MM.1S (cell line): ENCODE measurements at regions not wholly inside any gene's neighbourhood (a gene's known extent, or its start where the extent isn't known, plus 50 kb on each side); places are given as distances from the start of the nearest gene placed in this dataset.

Experiments
- DNase-seq: peaks from one replicate; pipeline ENCODE4 v3.0.0-alpha.2; 2015
- H2AFZ ChIP-seq: fragments of 300-600 bp; sonication (generic); 2 replicates; pipeline ENCODE4 v1.6.0; 2016; ENCODE audit warnings: antibody characterized with exemption, low read length
- H3F3A ChIP-seq: fragments of 300-600 bp; sonication (generic); 2 replicates; pipeline ENCODE4 v1.6.1; 2016; ENCODE audit warnings: mild to moderate bottlenecking, antibody characterized with exemption, low read length, moderate library complexity, mixed read lengths; ENCODE audit not compliant: insufficient read depth
- H3K27ac ChIP-seq: fragments of 300-600 bp; sonication (generic); 2 replicates; pipeline ENCODE4 v1.5.1; 2016; ENCODE audit warnings: mild to moderate bottlenecking, low read length
- H3K27me3 ChIP-seq: fragments of 300-600 bp; sonication (generic); replicated peaks from 2 replicates; pipeline ENCODE4 v1.6.0; 2016; ENCODE audit warnings: low read length; ENCODE audit not compliant: insufficient read depth
- H3K36me3 ChIP-seq: fragments of 300-600 bp; sonication (generic); replicated peaks from 2 replicates; pipeline ENCODE4 v1.6.1; 2016; ENCODE audit warnings: mild to moderate bottlenecking, low read length, mixed read lengths; ENCODE audit not compliant: insufficient read depth
- H3K4me1 ChIP-seq: fragments of 300-600 bp; sonication (generic); 2 replicates; pipeline ENCODE4 v1.6.1; 2016; ENCODE audit warnings: low read length, mixed read lengths
- H3K4me2 ChIP-seq: fragments of 300-600 bp; sonication (generic); 2 replicates; pipeline ENCODE4 v1.6.0; 2016; ENCODE audit warnings: low read depth, low read length
- H3K4me3 ChIP-seq: fragments of 300-600 bp; sonication (generic); 2 replicates; pipeline ENCODE4 v1.5.1; 2016; ENCODE audit warnings: low read length, mixed read lengths
- H3K79me2 ChIP-seq: fragments of 300-600 bp; sonication (generic); 2 replicates; pipeline ENCODE4 v1.6.1; 2016; ENCODE audit warnings: mixed run types, low read length, mixed read lengths
- H3K9ac ChIP-seq: fragments of 300-600 bp; sonication (generic); 2 replicates; pipeline ENCODE4 v1.6.1; 2016; ENCODE audit warnings: low read length, mixed read lengths
- H3K9me2 ChIP-seq: fragments of 300-600 bp; sonication (generic); replicated peaks from 2 replicates; pipeline ENCODE4 v1.6.1; 2016; ENCODE audit warnings: mild to moderate bottlenecking, low read length, mixed read lengths; ENCODE audit not compliant: insufficient read depth
- H3K9me3 ChIP-seq: fragments of 300-600 bp; sonication (generic); replicated peaks from 2 replicates; pipeline ENCODE4 v1.6.1; 2016; ENCODE audit warnings: mild to moderate bottlenecking, low read length, mixed read lengths; ENCODE audit not compliant: insufficient read depth
- H4K20me1 ChIP-seq: fragments of 300-600 bp; sonication (generic); 2 replicates; pipeline ENCODE4 v1.6.1; 2016; ENCODE audit warnings: mild to moderate bottlenecking, low read length, moderate library complexity, mixed read lengths; ENCODE audit not compliant: insufficient read depth
- EZH2 ChIP-seq: fragments of 300-600 bp; sonication (generic); optimal IDR thresholded peaks from 2 replicates; pipeline ENCODE3; 2017; ENCODE audit warnings: low read depth, mild to moderate bottlenecking, antibody characterized with exemption, low read length, mixed read lengths
- EZH2phosphoT487 ChIP-seq: fragments of 300-600 bp; sonication (generic); IDR thresholded peaks from 2 replicates; pipeline ENCODE4 v1.6.1; 2018; ENCODE audit warnings: antibody characterized with exemption, low read length
- TF ChIP-seq, protein P1 (sequence below): fragments of 300-600 bp; sonication (generic); IDR thresholded peaks from 2 replicates; pipeline ENCODE4 v1.5.1; 2016; ENCODE audit warnings: antibody characterized with exemption, low read length, mixed read lengths

- Histone ChIP-seq H3K79me2 (no peaks in the 10 kb centered on the region), H4K20me1 (no peaks in the 10 kb centered on the region), H2AFZ (no peak overlapping the region), H3K27ac (no peak overlapping the region), H3K4me2 (no peak overlapping the region), H3K4me3 (no peak overlapping the region), H3K36me3 (no peaks in the 10 kb centered on the region), H3K4me1 (no peaks in the 10 kb centered on the region), H3K9ac (no peak overlapping the region), H3K9me2 (no peaks in the 10 kb centered on the region), H3F3A (no peaks in the 10 kb centered on the region), H3K9me3 (no peaks in the 10 kb centered on the region), H3K27me3 (no peaks in the 10 kb centered on the region)
- no peak for DNase-seq
- no peak for TF ChIP-seq EZH2
- no peak for TF ChIP-seq EZH2phosphoT487
- TF ChIP-seq, protein P1, sequence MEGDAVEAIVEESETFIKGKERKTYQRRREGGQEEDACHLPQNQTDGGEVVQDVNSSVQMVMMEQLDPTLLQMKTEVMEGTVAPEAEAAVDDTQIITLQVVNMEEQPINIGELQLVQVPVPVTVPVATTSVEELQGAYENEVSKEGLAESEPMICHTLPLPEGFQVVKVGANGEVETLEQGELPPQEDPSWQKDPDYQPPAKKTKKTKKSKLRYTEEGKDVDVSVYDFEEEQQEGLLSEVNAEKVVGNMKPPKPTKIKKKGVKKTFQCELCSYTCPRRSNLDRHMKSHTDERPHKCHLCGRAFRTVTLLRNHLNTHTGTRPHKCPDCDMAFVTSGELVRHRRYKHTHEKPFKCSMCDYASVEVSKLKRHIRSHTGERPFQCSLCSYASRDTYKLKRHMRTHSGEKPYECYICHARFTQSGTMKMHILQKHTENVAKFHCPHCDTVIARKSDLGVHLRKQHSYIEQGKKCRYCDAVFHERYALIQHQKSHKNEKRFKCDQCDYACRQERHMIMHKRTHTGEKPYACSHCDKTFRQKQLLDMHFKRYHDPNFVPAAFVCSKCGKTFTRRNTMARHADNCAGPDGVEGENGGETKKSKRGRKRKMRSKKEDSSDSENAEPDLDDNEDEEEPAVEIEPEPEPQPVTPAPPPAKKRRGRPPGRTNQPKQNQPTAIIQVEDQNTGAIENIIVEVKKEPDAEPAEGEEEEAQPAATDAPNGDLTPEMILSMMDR, result no peak
Measured at GRCh38 chr11:25838918-25839625, 492.9 kb upstream of the ANO3 start.

DNA sequence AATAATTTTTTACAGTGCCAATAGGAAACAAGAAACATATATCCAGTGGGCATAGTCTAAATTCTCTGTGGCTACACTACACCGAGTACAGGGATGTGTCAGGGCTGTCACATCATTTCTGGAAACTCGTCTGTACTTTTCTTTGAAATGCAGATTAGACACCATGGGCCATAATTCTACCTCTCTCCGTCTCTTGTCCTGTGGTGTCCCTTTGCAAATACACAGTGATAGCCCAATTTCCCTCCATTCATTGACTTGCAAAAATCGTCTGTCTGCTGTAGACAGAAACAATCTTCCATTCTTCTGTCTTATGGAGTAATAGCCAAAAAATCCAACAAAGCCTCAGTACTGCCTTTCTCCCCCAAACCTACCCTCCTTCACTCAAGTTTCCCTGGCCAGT, 487.1 kb upstream of the ANO3 start:
- Histone ChIP-seq H2AFZ (no peak overlapping the region), H3K9ac (no peak overlapping the region), H3K4me1 (no peaks in the 10 kb centered on the region), H4K20me1 (no peaks in the 10 kb centered on the region), H3K9me2 (no peaks in the 10 kb centered on the region), H3K4me3 (no peak overlapping the region), H3K9me3 (no peaks in the 10 kb centered on the region), H3K79me2 (no peaks in the 10 kb centered on the region), H3K4me2 (no peak overlapping the region), H3F3A (no peaks in the 10 kb centered on the region), H3K27ac (no peak overlapping the region), H3K36me3 (no peaks in the 10 kb centered on the region), H3K27me3 (no peaks in the 10 kb centered on the region)
- TF ChIP-seq EZH2phosphoT487, result no peak
- no peak for TF ChIP-seq EZH2
- TF ChIP-seq, protein P1, result no peak
- DNase-seq, result no peak

GRCh38 chr11:25855916-25856315, 476.0 kb upstream of the ANO3 start:
- H3F3A ChIP-seq, result no peaks in the 10 kb centered on the region
- no peaks in the 10 kb centered on the region for H3K79me2 ChIP-seq
- TF ChIP-seq EZH2phosphoT487 (no peak), EZH2 (no peak)
- TF ChIP-seq, protein P1, result no peak
- H3K36me3 ChIP-seq, result no peaks in the 10 kb centered on the region
- H3K4me1 ChIP-seq, result no peaks in the 10 kb centered on the region
- no peaks in the 10 kb centered on the region for H3K9me3 ChIP-seq
- no peak overlapping the region for H2AFZ ChIP-seq
- H4K20me1 ChIP-seq, result no peaks in the 10 kb centered on the region
- no peak overlapping the region for H3K27ac ChIP-seq
- no peak overlapping the region for H3K9ac ChIP-seq
- no peak for DNase-seq
- no peaks in the 10 kb centered on the region for H3K9me2 ChIP-seq
- H3K4me2 ChIP-seq, result no peak overlapping the region
- H3K27me3 ChIP-seq, result no peaks in the 10 kb centered on the region
- H3K4me3 ChIP-seq, result no peak overlapping the region
